ENCODE measurements at regions not wholly inside any gene's neighbourhood (a gene's known extent, or its start where the extent isn't known, plus 50 kb on each side); places are given as distances from the start of the nearest gene placed in this dataset.

- H4K20me1 ChIP-seq (ENCODE audit: insufficient read depth), result no peaks in the 10 kb centered on the region
- H3F3A ChIP-seq (replicated peaks; ENCODE audit: insufficient read depth), result no peaks in the 10 kb centered on the region
- DNase-seq, result no peak
- no peak overlapping the region for H2AFZ ChIP-seq (ENCODE audit: low read depth)
- no peak overlapping the region for H3K4me2 ChIP-seq
- H3K36me3 ChIP-seq (replicated peaks in 1 of 2; ENCODE audit: control insufficient read depth in 1 of 2, insufficient read depth in 2 of 2, low read length in 1 of 2), result no peaks in the 10 kb centered on the region
- H3K27me3 ChIP-seq (ENCODE audit: insufficient read depth), result no peaks in the 10 kb centered on the region
- 60% methylated on average over 2 of the region's 2 CpGs for WGBS (ENCODE audit: low lambda C conversion rate)
- no peaks in the 10 kb centered on the region for H3K79me2 ChIP-seq (ENCODE audit: insufficient read depth)
- H3K4me3 ChIP-seq (ENCODE audit: low read depth in 2 of 2, low read length in 1 of 2), result no peak overlapping the region
- TF ChIP-seq CTCF (IDR thresholded peaks at IDR 0.05), result no peak
- no peak for TF ChIP-seq FOXM1 (IDR thresholded peaks at IDR 0.05; ENCODE audit: low read depth)
- TF ChIP-seq REST (IDR thresholded peaks at IDR 0.05; ENCODE audit: low read depth, low read length), result no peak
- TF ChIP-seq TEAD4 (IDR thresholded peaks at IDR 0.05; ENCODE audit: borderline replicate concordance, insufficient read depth), result no peak
- no peak for TF ChIP-seq NFIC (IDR thresholded peaks at IDR 0.05; ENCODE audit: borderline replicate concordance)
- TF ChIP-seq TCF12 (IDR thresholded peaks at IDR 0.05), result no peak
- TF ChIP-seq FOSL2 (IDR thresholded peaks at IDR 0.05; ENCODE audit: borderline replicate concordance, low read depth), result no peak
- TF ChIP-seq RFX5 (IDR thresholded peaks at IDR 0.05; ENCODE audit: low read length), result no peak
- no peak for TF ChIP-seq PBX3 (IDR thresholded peaks at IDR 0.05)
- no peak for TF ChIP-seq GABPA (IDR thresholded peaks at IDR 0.05; ENCODE audit: low read depth)
- no peak for TF ChIP-seq RCOR1 (IDR thresholded peaks at IDR 0.05; ENCODE audit: low read length)
- TF ChIP-seq MEF2A (IDR thresholded peaks at IDR 0.05; ENCODE audit: borderline replicate concordance, low read depth), result no peak
- TF ChIP-seq FOXJ3 (CRISPR knock-in tag; IDR thresholded peaks at IDR 0.05), result no peak
- no peak for TF ChIP-seq USF1 (IDR thresholded peaks at IDR 0.05; ENCODE audit: borderline replicate concordance, low read depth)
- TF ChIP-seq USF2 (IDR thresholded peaks at IDR 0.05; ENCODE audit: borderline replicate concordance, low read depth, low read length), result no peak
- no peak for TF ChIP-seq RAD21 (IDR thresholded peaks at IDR 0.05; ENCODE audit: low read length)
- TF ChIP-seq TAF1 (IDR thresholded peaks at IDR 0.05; ENCODE audit: borderline replicate concordance, low read depth, low read length), result no peak
- no peak for TF ChIP-seq MXI1 (IDR thresholded peaks at IDR 0.05; ENCODE audit: low read depth, low read length)
- H3K4me1 ChIP-seq (ENCODE audit: control insufficient read depth in 1 of 2, insufficient read depth in 2 of 2, low read depth in 1 of 2, low read length in 1 of 2), result peaks cover 0 to 7% of the 10 kb centered on the region in 2 experiments; a peak in 1 of 4 replicates
- H3K9me2 ChIP-seq, result no peaks in the 10 kb centered on the region
- H3K27ac ChIP-seq (ENCODE audit: low read depth in 2 of 2, low read length in 1 of 2), result no peak overlapping the region
- POLR2A ChIA-PET, result no interaction called here
- H3K9me3 ChIP-seq, result no peaks in the 10 kb centered on the region
- CTCF ChIA-PET, result interaction anchor here (1.2 to 1.4 kb wide), 2 partner anchors 119 to 662 kb away, joined by 3 to 4 read pairs; no protein-coding TSS in a partner anchor
- no peak overlapping the region for H3K9ac ChIP-seq
Observed at GRCh38 chr9:86662890-86663468, 284.3 kb downstream of the GAS1 start.

Measured in SK-N-SH (cell line).